Smooth muscle cell of the brain vasculature (primary cell): ENCODE measurements at regions not wholly inside any gene's neighbourhood (a gene's known extent, or its start where the extent isn't known, plus 50 kb on each side); places are given as distances from the start of the nearest gene placed in this dataset.
"Not testable (repeated sequence)": the region's sequence is repeated elsewhere in the genome, so short reads cannot be mapped to it uniquely, and the experiment has no call there.

ENCODE experiments used
- DNase-seq: peaks from one replicate; pipeline ENCODE4 v3.0.0-alpha.2; 2012; ENCODE audit warnings: low read depth, low spot score

GRCh38 chr6:137969874-137970273 is 102.8 kb downstream of the TNFAIP3 start:
- no peak for DNase-seq

- DNase-seq = no peak
Measured at GRCh38 chr6:137970368-137970767, 103.3 kb downstream of the TNFAIP3 start.

GRCh38 chr6:137973201-137973600 is 106.1 kb downstream of the TNFAIP3 start:
- no peak for DNase-seq

- no peak for DNase-seq
Measured at GRCh38 chr6:137975188-137975940, 108.3 kb downstream of the TNFAIP3 start.

GRCh38 chr6:137976430-137976829 is 109.4 kb downstream of the TNFAIP3 start:
- DNase-seq = no peak

GRCh38 chr6:137977206-137977605 is 110.1 kb downstream of the TNFAIP3 start:
- no peak for DNase-seq

- no peak for DNase-seq
Measured at GRCh38 chr6:137977814-137978213, 110.8 kb downstream of the TNFAIP3 start.

- DNase-seq = no peak
Measured at GRCh38 chr6:137978252-137978896, 111.3 kb downstream of the TNFAIP3 start.

- not testable (repeated sequence) for DNase-seq
Measured at GRCh38 chr6:137979263-137979662, 112.2 kb downstream of the TNFAIP3 start.

GRCh38 chr6:137980777-137981176 is 113.7 kb downstream of the TNFAIP3 start:
- DNase-seq = no peak

- DNase-seq = no peak
Measured at GRCh38 chr6:137981758-137982157, 114.7 kb downstream of the TNFAIP3 start.

GRCh38 chr6:137982418-137983189 is 115.5 kb downstream of the TNFAIP3 start:
- DNase-seq = no peak

- DNase-seq = no peak
Measured at GRCh38 chr6:137983269-137983668, 116.2 kb downstream of the TNFAIP3 start.

- DNase-seq = no peak
Measured at GRCh38 chr6:137989664-137990063, 117.6 kb downstream of the PERP start.

- no peak for DNase-seq
Measured at GRCh38 chr6:137995371-137995770, 111.8 kb downstream of the PERP start.

- no peak for DNase-seq
Measured at GRCh38 chr6:137998461-137999019, 108.7 kb downstream of the PERP start.

- no peak for DNase-seq
Measured at GRCh38 chr6:137999815-138000214, 107.4 kb downstream of the PERP start.

- DNase-seq = no peak
Measured at GRCh38 chr6:138000941-138001340, 106.3 kb downstream of the PERP start.

- peak; percentile 36 for DNase-seq
Measured at GRCh38 chr6:138001750-138002349, 105.4 kb downstream of the PERP start.

- DNase-seq = no peak
Measured at GRCh38 chr6:138004430-138005287, 102.6 kb downstream of the PERP start.

GRCh38 chr6:138005846-138006245 is 101.4 kb downstream of the PERP start:
- DNase-seq = no peak
